CD4-positive, alpha-beta T cell (primary cell): ENCODE measurements at regions not wholly inside any gene's neighbourhood (a gene's known extent, or its start where the extent isn't known, plus 50 kb on each side); places are given as distances from the start of the nearest gene placed in this dataset.

Source experiments
- ATAC-seq: fragments of 200-7000 bp; cut with Tn5 transposase; one replicate; pipeline ENCODE4 v1.10.0; 2022; ENCODE audit warnings: mild to moderate bottlenecking; ENCODE audit not compliant: poor library complexity
- CTCF ChIA-PET: fragments of 350-600 bp; sonication (Branson Sonifier 250); formaldehyde crosslinking; loops from one replicate; lab custom pipeline; 2021; ENCODE audit warnings: antibody characterized with exemption, inconsistent platforms; lab: Charles Lee
- POLR2A ChIA-PET: fragments of 350-600 bp; sonication (Branson Sonifier 250); formaldehyde crosslinking; loops from one replicate; lab custom pipeline; 2021; ENCODE audit warnings: antibody characterized with exemption, inconsistent platforms; lab: Charles Lee
- DNase-seq, 14 experiments: peaks; one replicate each; pipeline ENCODE4 v3.0.0-alpha.2; 2013 to 2020; ENCODE audit warnings: mixed read lengths in 2 of 14
- H3K27ac ChIP-seq, 2 donors: one replicate each; pipeline versions ENCODE4 v1.5.1 to v1.7.0; 2013; ENCODE audit warnings: low read length in 2 of 2, low read depth in 1 of 2, mild to moderate bottlenecking in 1 of 2
- H3K27me3 ChIP-seq, 2 experiments: 1 replicate in 1 of 2; 2 replicates in 1 of 2; pipeline versions ENCODE4 v1.6.1 to v1.7.0; 2013; ENCODE audit warnings: low read length in 2 of 2, control low read depth in 1 of 2, mild to moderate bottlenecking in 1 of 2, moderate library complexity in 1 of 2; ENCODE audit not compliant: insufficient read depth in 2 of 2, control insufficient read depth in 1 of 2
- H3K36me3 ChIP-seq: one replicate; pipeline ENCODE4 v1.6.1; 2013; ENCODE audit warnings: low read length, control low read depth; ENCODE audit not compliant: insufficient read depth
- H3K4me1 ChIP-seq: one replicate; pipeline ENCODE4 v1.6.1; 2013; ENCODE audit warnings: low read length, control low read depth; ENCODE audit not compliant: insufficient read depth
- H3K4me3 ChIP-seq: one replicate; pipeline ENCODE4 v1.5.1; 2013; ENCODE audit warnings: mild to moderate bottlenecking, low read length, moderate library complexity
- H3K9me3 ChIP-seq, 2 experiments: 1 replicate in 1 of 2; 2 replicates in 1 of 2; pipeline versions ENCODE4 v1.6.1 to v1.7.0; 2013; ENCODE audit warnings: low read length in 2 of 2, mild to moderate bottlenecking in 2 of 2, control low read depth in 1 of 2, moderate library complexity in 1 of 2; ENCODE audit not compliant: control insufficient read depth in 1 of 2, insufficient read depth in 1 of 2
- H3K27ac Mint-ChIP-seq: one replicate; pipeline ENCODE4 v1.8.0; 2020; ENCODE audit warnings: mixed read lengths
- H3K27me3 Mint-ChIP-seq: one replicate; pipeline ENCODE4 v1.8.0; 2021; ENCODE audit warnings: mixed read lengths
- H3K36me3 Mint-ChIP-seq: one replicate; pipeline ENCODE4 v1.8.0; 2021; ENCODE audit warnings: low read depth, mixed read lengths
- H3K4me1 Mint-ChIP-seq: one replicate; pipeline ENCODE4 v1.8.0; 2021; ENCODE audit warnings: low read depth, mixed read lengths
- H3K4me3 Mint-ChIP-seq: one replicate; pipeline ENCODE4 v1.8.0; 2020; ENCODE audit warnings: mild to moderate bottlenecking, mixed read lengths
- H3K9me3 Mint-ChIP-seq: one replicate; pipeline ENCODE4 v1.8.0; 2020; ENCODE audit warnings: mixed read lengths
- CTCF ChIP-seq: fragments of 200-600 bp; IDR thresholded peaks from one replicate; pipeline ENCODE4 v1.8.0; 2022; ENCODE audit warnings: antibody characterized with exemption, mild to moderate bottlenecking
- intact Hi-C, 2 experiments: fragments of 100-400 bp; cut with DNase I in 1 of 2; cut with micrococcal nuclease in 1 of 2; formaldehyde crosslinking; loops; one replicate each; pipeline versions ENCODE4 v1.15.1 to v1.9.0; 2023 to 2025; cut with DNase I, micrococcal nuclease

GRCh38 chr7:69418869-69419670 lies 179.2 kb upstream of the AUTS2 start:
- CTCF ChIA-PET, result no interaction called here

GRCh38 chr7:69419934-69420333 lies 178.3 kb upstream of the AUTS2 start:
- CTCF ChIA-PET, result no interaction called here
- Histone ChIP-seq H3K9me3 (peaks cover 3 to 16% of the 10 kb centered on the region in 2 experiments), H3K4me1 (no peaks in the 10 kb centered on the region), H3K36me3 (no peaks in the 10 kb centered on the region), H3K27me3 (peaks cover 0 to 2% of the 10 kb centered on the region in 2 experiments), H3K27ac (no peak overlapping the region), H3K4me3 (no peak overlapping the region)
- TF ChIP-seq CTCF, result no peak
- H3K4me3 Mint-ChIP-seq, result no peak overlapping the region
- H3K36me3 Mint-ChIP-seq, result no peaks in the 10 kb centered on the region
- no peaks in the 10 kb centered on the region for H3K27me3 Mint-ChIP-seq
- intact Hi-C loops, result no loop called here
- peaks cover 2% of the 10 kb centered on the region for H3K9me3 Mint-ChIP-seq
- POLR2A ChIA-PET, result no interaction called here
- H3K4me1 Mint-ChIP-seq, result no peaks in the 10 kb centered on the region
- H3K27ac Mint-ChIP-seq, result no peak overlapping the region
- no peak for ATAC-seq
- no peak for DNase-seq

More at GRCh38 chr7:69418869-69419670, 179.2 kb upstream of the AUTS2 start:
- Histone ChIP-seq H3K4me1 (no peaks in the 10 kb centered on the region), H3K27me3 (peaks cover 0 to 2% of the 10 kb centered on the region in 2 experiments), H3K36me3 (no peaks in the 10 kb centered on the region), H3K9me3 (peaks cover 3 to 10% of the 10 kb centered on the region in 2 experiments), H3K27ac (no peak overlapping the region), H3K4me3 (no peak overlapping the region)
- no peaks in the 10 kb centered on the region for H3K4me1 Mint-ChIP-seq
- H3K27me3 Mint-ChIP-seq, result no peaks in the 10 kb centered on the region
- H3K27ac Mint-ChIP-seq, result no peak overlapping the region
- TF ChIP-seq CTCF, result no peak
- peaks cover 5% of the 10 kb centered on the region for H3K9me3 Mint-ChIP-seq
- DNase-seq, result no peak
- no peak for ATAC-seq
- intact Hi-C loops, result no loop called here
- no peak overlapping the region for H3K4me3 Mint-ChIP-seq
- no peaks in the 10 kb centered on the region for H3K36me3 Mint-ChIP-seq
- POLR2A ChIA-PET, result no interaction called here

GRCh38 chr7:69422574-69422985 lies 175.7 kb upstream of the AUTS2 start:
- H3K9me3 ChIP-seq, result peaks cover 0 to 9% of the 10 kb centered on the region in 2 experiments
- TF ChIP-seq CTCF, result no peak
- H3K4me1 ChIP-seq, result no peaks in the 10 kb centered on the region
- Mint-ChIP-seq H3K27ac (no peak overlapping the region), H3K4me3 (no peak overlapping the region), H3K36me3 (no peaks in the 10 kb centered on the region), H3K9me3 (peaks cover 4% of the 10 kb centered on the region), H3K27me3 (no peaks in the 10 kb centered on the region), H3K4me1 (no peaks in the 10 kb centered on the region)
- ATAC-seq, result no peak
- H3K27me3 ChIP-seq, result peaks cover 0 to 2% of the 10 kb centered on the region in 2 experiments
- ChIA-PET CTCF (no interaction called here), POLR2A (no interaction called here)
- intact Hi-C loops, result no loop called here
- H3K27ac ChIP-seq, result no peak overlapping the region
- H3K36me3 ChIP-seq, result no peaks in the 10 kb centered on the region
- no peak overlapping the region for H3K4me3 ChIP-seq
- no peak for DNase-seq
